Sigmoid colon (tissue), 6 donors: ENCODE measurements at regions not wholly inside any gene's neighbourhood (a gene's known extent, or its start where the extent isn't known, plus 50 kb on each side); places are given as distances from the start of the nearest gene placed in this dataset.

Experiments
- DNase-seq: peaks from one replicate; pipeline ENCODE4 v3.0.0-alpha.2; 2019
- H3K27ac ChIP-seq, 4 donors: fragments of 200-600 bp; sonication (generic); one replicate each; pipeline ENCODE4 v1.5.1; 2016 to 2019; ENCODE audit warnings: mild to moderate bottlenecking in 1 of 4
- H3K27me3 ChIP-seq, 3 donors: fragments of 200-600 bp; sonication (generic); one replicate each; pipeline ENCODE4 v1.5.1; 2019; ENCODE audit warnings: mild to moderate bottlenecking in 1 of 3
- H3K36me3 ChIP-seq, 4 donors: fragments of 200-600 bp; sonication (generic); one replicate each; pipeline ENCODE4 v1.5.1; 2016 to 2019
- H3K4me1 ChIP-seq, 4 donors: fragments of 200-600 bp; sonication (generic); one replicate each; pipeline ENCODE4 v1.5.1; 2017 to 2019
- H3K4me3 ChIP-seq, 4 donors: fragments of 200-600 bp; sonication (generic); one replicate each; pipeline ENCODE4 v1.5.1; 2017 to 2019; ENCODE audit warnings: mild to moderate bottlenecking in 2 of 4, moderate library complexity in 1 of 4
- H3K9me3 ChIP-seq, 4 donors: fragments of 200-600 bp in 3 of 4; sonication (generic) in 3 of 4; one replicate each; pipeline versions ENCODE4 v1.5.1 to v1.6.1; 2013 to 2019
- CTCF ChIP-seq, 4 experiments: fragments of 450-650 bp in 3 of 4; fragments of 200-600 bp in 1 of 4; IDR thresholded peaks; one replicate each; pipeline ENCODE4 v1.5.1; 2016 to 2019; ENCODE audit warnings: antibody characterized with exemption in 4 of 4, mild to moderate bottlenecking in 3 of 4, moderate library complexity in 2 of 4
- EP300 ChIP-seq, 4 donors: sonication (generic); formaldehyde crosslinking; IDR thresholded peaks; one replicate each; pipeline ENCODE4 v1.6.1; 2017; ENCODE audit warnings: antibody characterized with exemption in 4 of 4
- POLR2A ChIP-seq, 2 donors: fragments of 450-650 bp; IDR thresholded peaks; one replicate each; pipeline ENCODE4 v1.6.1; 2016; ENCODE audit warnings: antibody characterized with exemption in 2 of 2, mild to moderate bottlenecking in 2 of 2, moderate library complexity in 2 of 2
- POLR2AphosphoS5 ChIP-seq, 4 donors: sonication (generic); formaldehyde crosslinking; IDR thresholded peaks; one replicate each; pipeline ENCODE4 v1.6.1; 2017; ENCODE audit warnings: antibody characterized with exemption in 4 of 4
- WGBS, 2 donors: extraction: QIAGEN DNeasy Blood & Tissue Kit; methylation state at CpG; one replicate each; pipeline ENCODE4 v1.1.7; 2013; 5-methylcytosine and 5-hydroxymethylcytosine counted together
- intact Hi-C: fragments of 100-400 bp; cut with DNase I; formaldehyde crosslinking; loops from one replicate; pipeline ENCODE4 v1.15.1; 2023
- donor health status: healthy with polysubstance abuse.
- donor health status: healthy.

GRCh38 chr14:28121512-28122297, 644.9 kb upstream of the FOXG1 start:
- H3K36me3 ChIP-seq, result no peaks in the 10 kb centered on the region
- H3K4me1 ChIP-seq, result no peaks in the 10 kb centered on the region
- no peaks in the 10 kb centered on the region for H3K9me3 ChIP-seq
- no peaks in the 10 kb centered on the region for H3K27me3 ChIP-seq
- WGBS, 2 donors, result 12 to 33% methylated on average over 3 of the region's 3 CpGs
- no peak overlapping the region for H3K27ac ChIP-seq
- intact Hi-C loops, result no loop called here
- no peak overlapping the region for H3K4me3 ChIP-seq
- no peak for DNase-seq
- TF ChIP-seq EP300 (IDR thresholded peaks at IDR 0.05), result no peak
- TF ChIP-seq POLR2AphosphoS5 (IDR thresholded peaks at IDR 0.05), result no peak

- Histone ChIP-seq H3K36me3 (no peaks in the 10 kb centered on the region), H3K4me3 (no peak overlapping the region), H3K27ac (no peak overlapping the region), H3K9me3 (no peaks in the 10 kb centered on the region), H3K27me3 (no peaks in the 10 kb centered on the region), H3K4me1 (no peaks in the 10 kb centered on the region)
- TF ChIP-seq POLR2A (IDR thresholded peaks at IDR 0.05), result no peak
- 75 to 84% methylated on average over 7 of the region's 7 CpGs for WGBS, 2 donors
- no peak for DNase-seq
- intact Hi-C loops, result no loop called here
These were observed 635.8 kb upstream of the FOXG1 start for GRCh38 chr14:28130610-28131284.

- H3K4me1 ChIP-seq, result no peaks in the 10 kb centered on the region
- no peak overlapping the region for H3K27ac ChIP-seq
- no peaks in the 10 kb centered on the region for H3K36me3 ChIP-seq
- TF ChIP-seq CTCF (IDR thresholded peaks at IDR 0.05), result no peak
- TF ChIP-seq POLR2A (IDR thresholded peaks at IDR 0.05), result no peak
- no peak for TF ChIP-seq POLR2AphosphoS5 (IDR thresholded peaks at IDR 0.05)
- TF ChIP-seq EP300 (IDR thresholded peaks at IDR 0.05), result no peak
- WGBS, 2 donors, result 65 to 70% methylated on average over 1 of the region's 1 CpG
- no peaks in the 10 kb centered on the region for H3K9me3 ChIP-seq
- intact Hi-C loops, result no loop called here
- no peak for DNase-seq
- H3K27me3 ChIP-seq, result no peaks in the 10 kb centered on the region
- no peak overlapping the region for H3K4me3 ChIP-seq
These were observed 628.2 kb upstream of the FOXG1 start for GRCh38 chr14:28138341-28138740.

DNA sequence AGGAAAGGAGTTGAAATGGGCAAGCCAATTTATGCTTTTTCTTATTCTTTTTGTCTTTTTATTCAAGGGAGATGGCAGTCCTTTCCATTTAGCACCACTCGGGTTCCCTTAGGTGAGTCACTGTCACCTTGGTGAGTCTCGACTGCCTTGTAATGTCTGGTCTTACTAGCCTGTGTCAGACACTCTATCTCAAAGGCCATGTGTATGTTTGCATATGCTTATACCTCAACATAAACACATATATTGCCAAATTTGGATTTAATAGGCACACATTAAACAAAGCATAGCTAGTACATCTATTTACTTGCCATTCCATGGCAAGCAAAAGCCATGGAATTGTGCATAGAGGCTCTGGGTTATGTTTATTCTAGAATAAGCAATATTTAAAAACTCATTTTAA, 624.9 kb upstream of the FOXG1 start:
- Histone ChIP-seq H3K27me3 (no peaks in the 10 kb centered on the region), H3K4me1 (no peaks in the 10 kb centered on the region), H3K9me3 (no peaks in the 10 kb centered on the region), H3K27ac (no peak overlapping the region), H3K4me3 (no peak overlapping the region), H3K36me3 (no peaks in the 10 kb centered on the region)
- TF ChIP-seq CTCF (IDR thresholded peaks at IDR 0.05) (no peak), POLR2A (IDR thresholded peaks at IDR 0.05) (no peak)
- intact Hi-C loops, result no loop called here
- no peak for DNase-seq
- 64 to 78% methylated on average over 2 of the region's 2 CpGs for WGBS, 2 donors

- 6 to 19% methylated on average over 3 of the region's 3 CpGs for WGBS, 2 donors
- intact Hi-C loops, result no loop called here
These were observed 624.1 kb upstream of the FOXG1 start for GRCh38 chr14:28142400-28143015.

More at GRCh38 chr14:28142400-28143015, 624.1 kb upstream of the FOXG1 start:
- TF ChIP-seq CTCF (IDR thresholded peaks at IDR 0.05) (no peak), EP300 (IDR thresholded peaks at IDR 0.05) (no peak), POLR2AphosphoS5 (IDR thresholded peaks at IDR 0.05) (no peak), POLR2A (IDR thresholded peaks at IDR 0.05) (no peak)
- Histone ChIP-seq H3K36me3 (no peaks in the 10 kb centered on the region), H3K9me3 (no peaks in the 10 kb centered on the region), H3K27ac (no peak overlapping the region), H3K4me3 (no peak overlapping the region), H3K27me3 (no peaks in the 10 kb centered on the region), H3K4me1 (no peaks in the 10 kb centered on the region)
- DNase-seq, result no peak
